8988T (cell line): ENCODE measurements at regions not wholly inside any gene's neighbourhood (a gene's known extent, or its start where the extent isn't known, plus 50 kb on each side); places are given as distances from the start of the nearest gene placed in this dataset.
"Not testable (repeated sequence)": the region's sequence is repeated elsewhere in the genome, so short reads cannot be mapped to it uniquely, and the experiment has no call there.

Source experiments
- DNase-seq: peaks from one replicate; pipeline ENCODE4 v3.0.0; 2011

- no peak for DNase-seq
Measured at GRCh38 chr11:15300341-15300740, 185.6 kb downstream of the INSC start.

DNA sequence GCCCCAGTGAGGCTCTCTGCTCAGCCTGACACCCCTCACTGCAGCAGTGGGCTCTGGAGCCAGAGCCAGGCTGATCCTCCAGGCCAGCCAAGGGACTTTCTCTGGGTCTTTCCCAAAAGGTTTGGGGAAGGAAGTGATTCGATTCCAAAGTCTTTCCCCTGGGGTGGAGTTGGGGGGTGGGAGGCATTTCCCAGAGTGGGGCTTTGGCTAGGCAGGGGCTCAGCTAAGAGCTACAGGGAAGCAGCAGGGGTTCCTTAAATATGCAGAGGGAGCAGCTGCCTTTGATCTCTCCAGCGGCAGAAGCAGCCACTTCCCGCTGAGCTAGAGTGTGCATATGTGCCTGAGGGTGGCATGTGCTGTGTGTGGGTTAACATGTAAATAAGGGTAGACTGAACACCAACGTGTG lies 192.9 kb downstream of the INSC start:
- no peak for DNase-seq

DNA sequence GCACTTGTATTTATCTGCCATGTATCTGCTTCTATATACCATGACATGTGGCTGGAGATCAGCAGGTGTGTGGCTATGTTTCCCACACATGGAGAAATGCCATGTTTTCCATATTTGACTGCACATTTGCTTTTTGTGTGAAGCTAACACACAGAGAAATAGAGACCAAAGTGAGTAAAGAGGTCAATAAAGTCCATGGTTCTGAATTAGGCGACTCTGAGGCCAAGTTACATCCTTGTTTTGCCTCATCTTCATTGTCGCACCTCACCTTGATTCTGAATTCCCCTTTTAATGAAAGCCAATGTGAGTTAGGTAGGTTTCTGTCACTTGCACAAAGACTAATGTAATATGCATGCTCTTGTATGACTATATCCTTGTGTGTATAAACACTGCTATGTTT lies 194.1 kb downstream of the INSC start:
- no peak for DNase-seq

GRCh38 chr11:15309296-15309695 lies 194.6 kb downstream of the INSC start:
- DNase-seq: no peak

DNA sequence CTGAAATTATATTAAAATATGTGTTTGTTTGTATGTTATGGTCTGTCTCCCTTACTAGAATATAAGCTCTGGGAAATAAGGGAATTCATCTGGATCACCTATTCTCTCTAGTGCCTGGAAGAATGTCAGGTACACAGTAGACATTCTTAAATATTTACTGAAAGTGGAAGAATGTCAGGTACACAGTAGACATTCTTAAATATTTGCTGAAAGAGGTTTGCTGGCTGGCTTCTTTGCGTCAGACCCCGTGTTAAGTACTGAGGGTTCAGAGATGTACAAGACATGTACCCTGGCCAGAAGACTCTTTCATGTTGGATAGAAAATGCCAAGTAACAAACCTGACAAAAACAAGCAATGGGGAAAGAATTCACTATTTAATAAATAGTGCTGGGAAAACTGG lies 199.1 kb downstream of the INSC start:
- no peak for DNase-seq

- DNase-seq: no peak
Measured at GRCh38 chr11:15318814-15319213, 204.1 kb downstream of the INSC start.

- DNase-seq: no peak
Measured at GRCh38 chr11:15326520-15326919, 211.8 kb downstream of the INSC start.

- peak; percentile 14 for DNase-seq
Measured at GRCh38 chr11:15327786-15328231, 213.1 kb downstream of the INSC start.

GRCh38 chr11:15333407-15333806 lies 218.7 kb downstream of the INSC start:
- no peak for DNase-seq

DNA sequence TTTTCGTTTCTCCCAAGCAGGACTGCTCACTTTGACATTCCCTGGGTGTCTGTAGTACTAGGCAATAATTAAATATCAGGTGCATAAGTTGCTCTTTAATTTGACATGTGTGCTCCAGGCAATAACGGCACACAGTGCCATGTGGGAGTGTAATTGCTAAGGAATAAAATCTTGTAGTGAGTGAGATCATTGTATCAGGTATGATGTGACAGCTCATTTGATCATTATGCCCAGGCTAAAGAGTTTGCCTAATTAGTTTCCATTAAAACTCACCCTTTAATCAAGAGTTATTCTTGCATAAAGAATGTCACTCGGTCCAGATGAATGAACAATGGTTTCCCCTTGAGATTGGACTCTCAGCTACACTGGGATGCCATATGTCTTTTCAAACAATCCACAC lies 220.0 kb downstream of the INSC start:
- no peak for DNase-seq

- DNase-seq: no peak
Measured at GRCh38 chr11:15336021-15336420, 221.3 kb downstream of the INSC start.

DNA sequence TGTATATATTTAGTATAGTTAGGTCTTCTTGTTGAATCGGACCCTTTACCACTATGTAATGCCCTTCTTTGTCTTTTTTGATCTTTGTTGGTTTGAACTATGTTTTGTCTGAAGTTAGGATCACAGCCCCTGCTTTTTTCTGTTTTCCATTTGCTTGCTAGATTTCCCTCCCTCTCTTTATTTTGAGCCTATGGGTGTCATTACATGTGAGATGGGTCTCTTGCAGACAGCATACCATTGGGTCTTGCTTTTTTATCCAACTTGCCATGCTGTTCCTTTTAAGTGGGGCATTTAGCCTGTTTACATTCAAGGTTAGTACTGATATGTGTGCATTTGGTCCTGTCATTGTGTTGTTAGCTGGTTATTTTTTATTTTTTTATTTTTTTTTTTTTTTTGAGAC lies 224.6 kb downstream of the INSC start:
- DNase-seq: no peak

- no peak for DNase-seq
Measured at GRCh38 chr11:15341587-15341986, 226.9 kb downstream of the INSC start.

DNA sequence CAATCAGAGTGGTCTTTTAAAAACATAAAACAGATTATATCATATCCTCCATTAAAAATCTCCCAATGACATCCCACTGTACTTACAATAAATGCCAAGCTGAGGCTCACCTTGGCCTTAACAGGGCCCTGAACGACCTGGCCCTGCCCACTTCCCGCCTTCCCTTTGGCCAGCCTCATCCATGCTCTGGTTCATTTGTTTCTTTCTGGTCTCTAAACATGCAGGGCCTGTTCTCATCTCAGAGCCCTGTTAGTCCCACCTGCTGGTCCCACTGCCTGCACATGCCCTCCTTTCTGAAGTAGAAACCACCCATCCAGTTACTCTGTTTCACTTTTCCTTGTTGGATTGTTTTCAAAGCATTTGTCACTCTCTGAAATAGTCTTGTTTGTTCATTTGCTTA lies 227.4 kb downstream of the INSC start:
- no peak for DNase-seq

DNA sequence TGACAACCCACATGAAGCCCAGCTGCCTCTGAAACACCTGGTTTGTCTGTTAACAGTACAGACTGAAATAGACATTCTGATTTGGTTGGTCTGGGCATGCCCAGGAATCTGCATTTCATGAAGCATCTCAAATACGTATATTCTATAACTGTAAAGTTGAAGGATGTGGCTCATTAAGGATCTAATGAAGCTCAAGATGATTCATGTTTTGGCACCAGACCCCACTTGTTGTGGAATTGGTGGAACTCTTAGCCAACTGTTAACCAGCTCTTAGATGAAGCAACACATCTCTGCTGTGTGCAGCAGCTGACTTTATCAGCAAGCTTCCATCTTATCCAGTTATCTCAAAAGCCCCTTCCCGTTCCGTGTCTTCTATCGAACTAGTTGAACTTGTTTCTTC lies 232.2 kb downstream of the INSC start:
- no peak for DNase-seq

DNA sequence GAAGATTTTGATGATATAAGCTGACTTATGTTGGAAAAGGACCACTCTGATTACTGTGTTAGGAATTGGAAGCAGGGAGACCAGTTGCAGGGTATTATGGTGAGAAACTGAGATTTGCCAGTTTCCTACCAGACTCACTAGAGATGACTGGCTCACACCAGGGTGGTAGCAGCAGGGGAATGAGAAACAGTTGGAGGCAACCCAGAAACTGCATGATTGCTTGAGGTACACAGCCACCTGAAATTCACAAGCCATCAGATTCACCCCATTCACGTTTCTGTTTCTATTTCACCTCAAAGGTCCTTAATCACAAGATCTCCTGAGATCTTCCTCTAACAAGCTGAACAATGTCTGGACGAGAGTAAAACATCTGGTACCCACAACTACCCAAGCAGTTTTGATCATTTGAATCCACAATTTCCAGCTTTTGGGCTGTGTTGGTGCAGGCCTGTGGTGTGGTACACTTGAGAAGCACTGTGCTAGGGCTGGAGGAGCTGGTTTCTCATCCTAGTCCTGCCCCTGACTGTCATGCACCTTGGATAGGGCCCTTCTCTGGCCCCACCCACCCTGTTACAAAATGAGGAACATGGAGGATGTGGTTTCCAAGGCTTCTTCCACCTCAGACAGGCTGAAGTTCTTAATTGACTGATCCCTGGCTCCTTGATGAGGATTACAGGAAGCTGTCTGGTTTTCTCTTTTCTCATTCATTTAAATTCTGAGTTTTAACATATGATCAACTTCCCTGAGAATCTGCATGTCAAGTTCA lies 233.4 kb downstream of the INSC start:
- no peak for DNase-seq

GRCh38 chr11:15349413-15349812 lies 234.7 kb downstream of the INSC start:
- DNase-seq: no peak

DNA sequence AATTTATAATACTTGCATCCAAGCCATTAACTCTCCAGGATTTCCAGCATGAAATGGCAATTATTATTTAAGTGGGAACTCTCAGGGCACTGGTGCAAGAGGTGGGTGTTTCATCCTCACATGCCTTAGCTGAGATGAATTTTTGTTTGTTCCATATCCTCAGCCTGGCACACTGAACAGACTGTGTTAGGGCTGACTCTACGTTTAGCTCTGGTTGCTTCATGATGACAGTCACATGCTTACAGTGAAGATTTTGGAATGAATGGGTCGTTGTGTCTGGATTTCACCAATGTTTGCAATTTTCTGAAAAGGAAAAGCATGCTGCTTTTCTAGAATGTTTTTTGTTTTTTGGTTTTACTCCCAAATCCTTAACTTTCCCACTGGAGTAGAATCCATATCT lies 246.6 kb downstream of the INSC start:
- DNase-seq: no peak

GRCh38 chr11:15365286-15365685 lies 250.6 kb downstream of the INSC start:
- not testable (repeated sequence) for DNase-seq

GRCh38 chr11:15367695-15368094 lies 253.0 kb downstream of the INSC start:
- DNase-seq: no peak

- DNase-seq: no peak
Measured at GRCh38 chr11:15370495-15371147, 255.9 kb downstream of the INSC start.

DNA sequence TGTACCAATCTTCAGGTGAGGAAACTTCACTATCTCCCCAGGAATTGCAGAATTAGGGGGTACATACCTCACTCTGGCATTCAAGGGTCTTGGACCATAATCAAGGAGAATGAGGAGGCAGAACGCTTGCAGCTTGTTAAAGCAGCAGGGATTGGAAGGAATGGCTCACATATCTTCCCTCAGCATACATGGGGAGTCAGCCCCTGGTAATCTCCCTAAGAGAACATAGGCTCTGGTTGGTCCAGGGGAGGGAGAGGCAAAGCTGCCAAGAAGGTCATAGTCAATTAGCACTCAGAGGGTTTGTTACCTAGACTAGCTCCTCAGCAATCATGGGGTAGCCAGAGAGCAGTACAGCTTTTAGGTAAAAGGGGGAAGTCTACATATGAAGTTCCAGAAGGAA lies 256.8 kb downstream of the INSC start:
- DNase-seq: no peak

GRCh38 chr11:15374418-15374817 lies 259.7 kb downstream of the INSC start:
- no peak for DNase-seq

GRCh38 chr11:15378941-15379340 lies 264.2 kb downstream of the INSC start:
- DNase-seq: no peak

DNA sequence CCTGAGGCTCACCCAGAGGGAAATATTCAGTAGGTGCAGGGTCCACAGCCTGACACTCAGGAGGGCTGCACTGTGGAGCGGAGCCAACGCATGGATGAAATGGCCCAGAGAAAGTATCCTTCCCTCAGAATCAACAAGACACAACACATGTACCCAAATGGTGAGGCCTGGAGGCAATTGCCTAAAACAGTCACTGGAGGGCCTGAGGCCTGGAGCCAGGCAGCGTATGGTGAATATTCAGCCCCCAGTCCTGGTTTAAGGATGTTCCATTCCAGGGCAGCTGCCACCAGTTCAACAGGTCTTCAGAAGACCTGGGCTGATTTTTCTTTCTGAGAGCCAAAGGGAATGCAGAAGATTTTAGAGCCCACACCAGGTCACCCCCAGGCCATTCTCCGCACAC lies 264.8 kb downstream of the INSC start:
- DNase-seq: no peak
